ENCODE measurements at regions not wholly inside any gene's neighbourhood (a gene's known extent, or its start where the extent isn't known, plus 50 kb on each side); places are given as distances from the start of the nearest gene placed in this dataset.

DNA sequence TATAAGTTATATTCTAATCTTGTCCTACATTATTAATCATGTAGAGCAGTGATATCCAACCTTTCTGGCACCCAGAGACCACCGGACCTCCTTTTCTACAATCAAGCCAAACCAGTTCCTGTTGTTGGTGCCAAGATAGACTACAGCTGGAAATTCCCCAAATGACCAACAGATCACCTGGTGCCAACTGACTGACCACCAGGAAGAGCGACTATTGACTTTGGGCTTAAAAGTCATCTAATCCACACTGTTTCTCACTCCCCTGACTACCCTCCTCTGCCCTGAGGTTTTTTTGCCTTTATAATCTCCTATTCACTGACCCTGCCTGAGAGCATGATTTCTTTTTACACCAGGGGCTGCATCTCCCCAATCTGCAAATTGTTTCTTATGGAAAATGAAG is 425.2 kb downstream of the TTLL7 start:
- Mint-ChIP-seq H3K9me3 (ENCODE audit: unreplicated experiment) (no peaks in the 10 kb centered on the region), H3K4me3 (ENCODE audit: unreplicated experiment) (no peak overlapping the region), H3K4me1 (ENCODE audit: unreplicated experiment) (peaks cover 10% of the 10 kb centered on the region), H3K36me3 (ENCODE audit: unreplicated experiment) (no peaks in the 10 kb centered on the region), H3K27me3 (ENCODE audit: unreplicated experiment) (peaks cover 5% of the 10 kb centered on the region), H3K27ac (ENCODE audit: unreplicated experiment) (no peak overlapping the region)
- TF ChIP-seq, protein P1, sequence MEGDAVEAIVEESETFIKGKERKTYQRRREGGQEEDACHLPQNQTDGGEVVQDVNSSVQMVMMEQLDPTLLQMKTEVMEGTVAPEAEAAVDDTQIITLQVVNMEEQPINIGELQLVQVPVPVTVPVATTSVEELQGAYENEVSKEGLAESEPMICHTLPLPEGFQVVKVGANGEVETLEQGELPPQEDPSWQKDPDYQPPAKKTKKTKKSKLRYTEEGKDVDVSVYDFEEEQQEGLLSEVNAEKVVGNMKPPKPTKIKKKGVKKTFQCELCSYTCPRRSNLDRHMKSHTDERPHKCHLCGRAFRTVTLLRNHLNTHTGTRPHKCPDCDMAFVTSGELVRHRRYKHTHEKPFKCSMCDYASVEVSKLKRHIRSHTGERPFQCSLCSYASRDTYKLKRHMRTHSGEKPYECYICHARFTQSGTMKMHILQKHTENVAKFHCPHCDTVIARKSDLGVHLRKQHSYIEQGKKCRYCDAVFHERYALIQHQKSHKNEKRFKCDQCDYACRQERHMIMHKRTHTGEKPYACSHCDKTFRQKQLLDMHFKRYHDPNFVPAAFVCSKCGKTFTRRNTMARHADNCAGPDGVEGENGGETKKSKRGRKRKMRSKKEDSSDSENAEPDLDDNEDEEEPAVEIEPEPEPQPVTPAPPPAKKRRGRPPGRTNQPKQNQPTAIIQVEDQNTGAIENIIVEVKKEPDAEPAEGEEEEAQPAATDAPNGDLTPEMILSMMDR (IDR thresholded peaks at IDR 0.05): no peak
- no peak for DNase-seq (ENCODE audit: extremely low spot score, unreplicated experiment)

DNA sequence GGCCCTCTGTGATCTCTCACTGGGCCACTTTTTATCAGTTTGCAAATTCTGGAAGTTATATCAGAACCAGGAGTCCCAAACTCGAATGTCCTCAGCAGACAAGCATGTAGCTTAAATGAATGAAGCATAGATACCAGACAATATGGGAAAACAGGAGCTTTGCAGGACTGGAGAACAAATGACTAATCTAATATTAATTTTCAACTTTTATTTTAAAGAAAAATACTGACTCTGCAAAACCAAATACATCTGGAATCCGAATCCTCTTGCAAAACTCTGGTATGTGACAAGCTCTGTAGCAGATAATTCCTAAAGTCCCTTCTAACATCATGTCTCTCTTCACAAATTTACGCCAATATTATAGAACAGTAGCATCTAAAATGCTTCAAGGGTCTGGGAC is 427.4 kb downstream of the TTLL7 start:
- Mint-ChIP-seq H3K27me3 (ENCODE audit: unreplicated experiment) (peaks cover 5% of the 10 kb centered on the region), H3K27ac (ENCODE audit: unreplicated experiment) (no peak overlapping the region), H3K4me3 (ENCODE audit: unreplicated experiment) (no peak overlapping the region), H3K9me3 (ENCODE audit: unreplicated experiment) (no peaks in the 10 kb centered on the region), H3K4me1 (ENCODE audit: unreplicated experiment) (peaks cover 10% of the 10 kb centered on the region), H3K36me3 (ENCODE audit: unreplicated experiment) (no peaks in the 10 kb centered on the region)
- TF ChIP-seq, protein P1 (IDR thresholded peaks at IDR 0.05): no peak
- no peak for DNase-seq (ENCODE audit: extremely low spot score, unreplicated experiment)

DNA sequence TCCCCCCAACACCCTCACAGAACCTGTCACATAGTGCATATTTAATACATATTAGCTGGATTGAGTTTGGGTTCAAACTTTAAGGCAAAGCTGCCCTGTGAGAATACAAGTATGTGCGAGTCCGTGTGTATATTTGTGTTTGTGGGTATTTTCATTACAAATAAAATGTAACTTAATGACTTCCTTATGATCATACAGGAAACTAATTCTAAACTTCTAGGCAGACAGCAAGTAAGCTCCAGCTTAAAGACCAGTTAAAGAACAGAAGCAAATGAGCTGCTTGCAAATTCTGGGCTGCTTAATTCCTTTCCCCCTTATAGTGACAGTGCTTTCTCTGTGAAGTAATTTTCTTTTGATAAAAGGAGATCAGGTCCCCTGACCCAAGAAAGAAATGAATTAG is 437.6 kb downstream of the TTLL7 start:
- Mint-ChIP-seq H3K9me3 (ENCODE audit: unreplicated experiment) (peaks cover 8% of the 10 kb centered on the region), H3K4me1 (ENCODE audit: unreplicated experiment) (peaks cover 33% of the 10 kb centered on the region), H3K27me3 (ENCODE audit: unreplicated experiment) (no peaks in the 10 kb centered on the region), H3K36me3 (ENCODE audit: unreplicated experiment) (no peaks in the 10 kb centered on the region), H3K27ac (ENCODE audit: unreplicated experiment) (no peak overlapping the region), H3K4me3 (ENCODE audit: unreplicated experiment) (no peak overlapping the region)
- TF ChIP-seq, protein P1 (IDR thresholded peaks at IDR 0.05): no peak
- no peak for DNase-seq (ENCODE audit: extremely low spot score, unreplicated experiment)

DNA sequence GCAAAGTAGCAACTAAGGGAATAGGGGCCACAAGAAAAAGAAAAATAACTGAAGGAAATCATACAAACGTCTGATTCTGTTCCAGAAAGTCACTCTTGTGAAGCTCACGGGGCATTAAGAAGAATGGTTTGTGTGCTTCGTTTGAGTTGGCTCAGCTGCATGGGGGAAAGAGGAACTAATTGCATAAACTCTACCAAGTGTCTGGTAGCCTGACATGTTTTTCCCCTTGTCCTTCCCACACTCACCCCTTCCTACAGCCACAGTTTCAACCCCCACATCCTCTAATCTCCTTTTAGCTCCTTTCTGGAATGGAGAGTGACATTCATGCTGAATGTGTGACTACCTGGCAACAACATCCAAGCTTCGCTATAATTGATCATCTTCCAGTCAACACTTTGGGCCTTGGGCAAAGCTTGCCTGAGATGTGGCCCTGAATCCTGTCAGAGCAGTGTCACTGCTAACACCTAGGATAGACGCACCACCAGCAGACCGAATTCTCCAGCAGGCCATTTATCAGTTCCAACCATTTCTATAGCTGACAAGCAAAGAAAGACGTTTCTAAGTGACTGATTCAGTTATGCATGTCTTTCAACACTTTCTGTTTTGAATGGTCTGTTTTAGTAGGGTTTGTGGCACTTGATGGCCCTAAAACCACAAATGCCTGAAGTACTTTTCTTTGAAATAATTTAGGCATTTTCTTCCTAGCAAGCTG is 439.6 kb downstream of the TTLL7 start:
- peak overlapping the region; percentile 40 for H3K27ac Mint-ChIP-seq (ENCODE audit: unreplicated experiment)
- H3K9me3 Mint-ChIP-seq (ENCODE audit: unreplicated experiment): peaks cover 5% of the 10 kb centered on the region
- no peak overlapping the region for H3K4me3 Mint-ChIP-seq (ENCODE audit: unreplicated experiment)
- H3K27me3 Mint-ChIP-seq (ENCODE audit: unreplicated experiment): no peaks in the 10 kb centered on the region
- TF ChIP-seq, protein P1 (IDR thresholded peaks at IDR 0.05): no peak
- H3K4me1 Mint-ChIP-seq (ENCODE audit: unreplicated experiment): peaks cover 47% of the 10 kb centered on the region
- no peak for DNase-seq (ENCODE audit: extremely low spot score, unreplicated experiment)
- no peaks in the 10 kb centered on the region for H3K36me3 Mint-ChIP-seq (ENCODE audit: unreplicated experiment)

DNA sequence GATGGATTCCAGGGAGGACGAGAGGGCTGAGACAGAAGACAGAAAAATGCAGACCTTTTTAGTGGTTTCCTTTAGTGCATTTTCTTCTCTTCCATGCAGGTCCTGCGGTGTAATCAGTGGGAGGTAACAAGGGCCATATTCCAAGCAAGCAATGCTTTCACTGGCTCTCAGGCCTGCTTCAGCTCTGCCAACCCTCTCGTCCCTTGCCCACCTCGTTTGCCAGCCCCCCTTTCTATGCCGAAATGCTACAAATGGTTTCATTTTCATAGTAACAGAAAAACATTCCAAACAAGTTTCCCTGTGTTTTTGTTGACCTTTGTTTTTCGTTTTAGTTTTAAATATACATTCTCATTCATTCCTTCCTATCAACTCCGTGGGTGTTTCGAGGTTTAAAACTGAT is 443.1 kb downstream of the TTLL7 start:
- Mint-ChIP-seq H3K27me3 (ENCODE audit: unreplicated experiment) (no peaks in the 10 kb centered on the region), H3K36me3 (ENCODE audit: unreplicated experiment) (no peaks in the 10 kb centered on the region), H3K9me3 (ENCODE audit: unreplicated experiment) (peaks cover 7% of the 10 kb centered on the region), H3K4me3 (ENCODE audit: unreplicated experiment) (no peak overlapping the region), H3K27ac (ENCODE audit: unreplicated experiment) (peak overlapping the region; percentile 17), H3K4me1 (ENCODE audit: unreplicated experiment) (peaks cover 60% of the 10 kb centered on the region)
- TF ChIP-seq, protein P1 (IDR thresholded peaks at IDR 0.05): no peak
- DNase-seq (ENCODE audit: extremely low spot score, unreplicated experiment): no peak

All from osteocyte (in vitro differentiated cells).